HG03045 (cell line): ENCODE measurements at regions not wholly inside any gene's neighbourhood (a gene's known extent, or its start where the extent isn't known, plus 50 kb on each side); places are given as distances from the start of the nearest gene placed in this dataset.
A peak's percentile ranks its signal among the peaks of the same experiment; 100 is the strongest.

Experiments
- ATAC-seq: cut with Tn5 transposase; IDR thresholded peaks from one replicate; pipeline ENCODE4 v1.9.1; 2021; ENCODE audit warnings: mild to moderate bottlenecking, moderate library complexity; ENCODE audit not compliant: unreplicated experiment

DNA sequence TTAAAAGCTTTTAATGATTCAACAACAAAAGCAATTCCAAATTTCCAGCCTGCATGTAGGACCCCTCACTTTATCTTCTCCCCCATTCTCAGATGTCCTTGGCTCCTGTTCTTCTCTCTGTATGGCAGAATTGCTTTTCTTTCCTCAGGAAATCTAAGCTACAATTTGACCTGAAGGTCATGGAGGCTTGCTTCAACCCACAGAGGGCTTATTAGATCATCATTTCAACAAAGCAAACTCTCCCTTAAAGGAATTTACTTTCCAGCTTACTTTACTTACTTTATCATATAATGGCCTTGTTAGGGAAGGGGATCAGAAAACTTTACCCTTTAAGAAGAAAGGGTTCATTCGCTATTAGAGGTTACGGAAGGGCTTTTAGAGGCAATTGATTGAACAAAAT, 211.5 kb downstream of the RAD51AP2 start:
- ATAC-seq = no peak

DNA sequence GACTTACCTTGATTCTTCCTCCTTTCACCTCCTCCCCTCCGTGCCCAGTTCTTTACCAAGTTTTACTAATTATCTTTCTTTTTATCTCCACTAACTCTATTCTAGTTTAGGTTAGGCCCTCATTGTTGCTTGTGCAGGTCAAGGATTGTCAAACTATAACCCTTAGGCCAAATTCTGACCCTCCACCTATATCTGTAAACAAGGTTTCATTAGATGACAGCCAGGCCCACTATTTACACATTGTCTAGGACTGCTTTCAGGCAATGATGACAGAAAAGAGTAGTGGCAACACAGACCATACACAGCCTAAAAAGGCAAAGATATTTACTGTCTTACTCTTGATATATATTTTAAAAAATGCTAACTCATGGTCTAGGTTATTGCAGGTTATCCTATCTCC, 212.0 kb downstream of the RAD51AP2 start:
- no peak for ATAC-seq

DNA sequence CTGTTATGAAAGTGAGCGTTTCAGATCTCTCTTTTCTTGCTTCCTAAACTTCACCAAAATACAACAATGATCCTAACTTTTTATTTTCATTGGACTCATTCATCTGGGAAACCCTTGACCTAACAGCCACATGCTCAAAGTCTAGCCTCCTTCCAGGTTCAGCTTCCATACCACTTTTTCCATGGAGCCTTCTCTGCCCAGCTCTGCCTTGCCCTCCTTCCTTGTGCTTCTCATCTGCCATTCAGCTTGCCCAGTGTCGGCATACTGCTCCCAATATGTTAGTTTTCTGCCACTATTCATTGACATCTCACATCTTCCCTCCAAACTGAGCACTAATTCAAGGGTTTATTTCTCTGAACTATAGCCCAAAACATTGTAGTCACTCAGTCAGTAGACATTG, 214.7 kb downstream of the RAD51AP2 start:
- no peak for ATAC-seq

DNA sequence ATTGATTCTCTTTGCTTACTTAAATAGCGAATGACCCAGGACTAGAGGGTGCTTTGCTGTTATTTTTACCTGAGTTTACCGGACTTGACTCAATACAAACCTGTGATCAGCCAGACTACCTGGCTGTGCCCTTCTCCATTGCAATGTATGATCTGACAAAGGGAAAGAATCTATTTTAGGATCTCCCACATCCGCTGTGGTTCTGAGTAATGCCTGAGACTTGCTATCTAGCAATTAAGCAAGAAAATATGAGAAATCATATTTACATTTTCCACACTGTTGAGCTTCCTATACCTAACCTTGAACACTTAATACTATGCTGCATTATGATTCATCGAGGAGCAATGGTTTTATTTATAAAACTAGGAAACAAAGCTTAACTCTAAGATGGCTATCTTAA, 215.2 kb downstream of the RAD51AP2 start:
- no peak for ATAC-seq

DNA sequence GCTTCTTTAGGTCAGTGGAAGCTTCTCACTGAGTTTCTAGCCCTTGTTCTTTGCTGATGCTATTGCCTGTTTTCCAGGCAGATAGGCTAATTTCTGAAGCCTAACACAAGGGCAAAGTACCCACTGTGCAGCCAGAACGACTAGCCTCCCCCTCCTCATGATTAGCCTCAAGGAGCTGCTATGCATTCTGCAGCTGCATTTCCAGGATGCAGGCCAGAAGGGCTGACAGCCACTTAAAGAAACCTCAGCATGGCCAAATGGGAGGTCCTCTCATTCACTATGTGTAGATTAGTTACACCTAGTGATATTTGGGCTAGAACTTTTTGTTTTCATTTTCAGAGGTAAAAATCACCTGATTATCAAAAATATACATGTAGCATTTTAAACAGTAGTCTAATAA, 216.0 kb downstream of the RAD51AP2 start:
- no peak for ATAC-seq

DNA sequence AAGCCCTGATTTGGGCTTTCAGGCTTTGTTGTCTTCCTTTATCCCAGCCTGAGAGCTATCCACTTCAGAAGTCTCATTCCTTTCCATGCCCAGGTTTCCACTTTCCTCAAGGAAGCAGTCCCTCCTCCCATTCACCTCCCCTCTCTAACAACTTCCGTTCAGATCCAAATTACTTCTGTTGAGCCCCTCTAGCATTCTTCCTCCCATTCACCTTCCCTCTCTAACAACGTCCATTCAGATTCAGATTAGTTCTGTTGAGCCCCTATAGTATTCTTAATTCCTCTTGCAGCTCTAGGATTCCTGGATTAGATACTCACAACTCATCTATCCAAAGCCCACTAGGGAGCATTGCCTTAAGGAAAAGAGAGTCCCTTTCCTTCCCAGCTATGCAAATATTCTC, 216.8 kb downstream of the RAD51AP2 start:
- no peak for ATAC-seq

DNA sequence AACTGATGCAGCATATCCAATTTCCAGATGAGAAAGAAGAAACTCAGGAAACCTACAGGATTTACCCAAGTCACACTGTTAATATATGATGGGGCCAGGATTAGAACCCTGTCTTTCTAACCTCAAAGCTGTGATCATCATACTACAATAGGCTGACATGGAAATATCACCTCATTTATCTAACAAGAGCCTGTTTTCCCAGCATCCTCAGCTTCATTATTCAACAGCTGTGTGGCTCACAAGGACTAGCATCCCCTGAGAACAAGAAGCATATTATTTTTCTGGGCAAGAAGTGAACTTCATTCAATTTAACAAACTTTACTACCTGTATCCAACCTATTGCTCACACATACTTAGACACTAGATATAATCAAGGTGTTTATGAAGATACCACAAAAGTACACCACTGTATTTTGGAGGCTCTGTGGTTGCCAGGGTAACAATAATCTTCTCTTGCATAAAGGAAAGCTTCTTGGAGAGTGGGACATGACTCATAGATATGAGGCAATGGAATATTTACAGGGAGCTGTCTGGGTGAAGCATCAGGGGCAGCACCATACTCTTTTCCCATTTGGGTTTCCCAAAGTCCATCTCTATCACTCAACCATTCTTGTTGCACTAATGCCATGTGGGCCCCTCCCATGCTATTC, 218.2 kb downstream of the RAD51AP2 start:
- ATAC-seq = no peak

DNA sequence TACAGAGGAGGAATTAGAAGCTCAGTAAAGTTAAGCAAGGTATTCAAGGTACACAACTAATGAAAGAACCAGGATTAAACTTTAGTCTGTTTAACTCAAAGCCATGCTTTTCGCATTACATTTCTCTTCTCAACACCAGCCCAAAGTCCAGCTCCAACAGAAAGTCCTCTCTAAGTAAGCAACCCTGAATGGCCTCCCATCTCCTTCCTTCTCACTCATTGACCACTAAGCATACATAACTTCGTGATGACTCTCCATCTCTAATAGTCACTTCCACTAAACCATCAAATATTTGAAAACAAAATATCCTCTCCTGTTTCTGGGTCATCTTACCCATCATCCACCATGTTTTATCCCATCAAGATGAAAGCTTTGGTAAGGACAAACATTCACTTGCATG, 219.8 kb downstream of the RAD51AP2 start:
- no peak for ATAC-seq

DNA sequence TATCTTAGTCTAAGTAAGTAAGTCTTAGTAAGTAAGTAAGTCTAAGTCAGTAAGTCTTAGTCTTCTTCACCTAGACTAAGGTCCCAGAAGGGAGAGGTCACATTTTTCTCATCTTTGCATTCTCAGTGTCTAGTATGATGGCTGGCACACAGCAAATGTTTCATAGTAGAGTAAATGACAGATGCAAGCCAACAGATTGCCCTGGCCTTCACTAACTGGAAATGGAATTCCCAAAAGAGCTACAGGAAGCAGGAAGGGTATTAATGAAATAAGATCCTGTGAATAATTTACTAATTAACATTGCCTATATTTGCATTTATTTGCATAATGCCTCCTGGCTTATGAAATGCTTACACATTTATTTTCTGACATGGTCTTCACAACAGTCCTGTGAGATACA, 221.6 kb downstream of the RAD51AP2 start:
- ATAC-seq = no peak

DNA sequence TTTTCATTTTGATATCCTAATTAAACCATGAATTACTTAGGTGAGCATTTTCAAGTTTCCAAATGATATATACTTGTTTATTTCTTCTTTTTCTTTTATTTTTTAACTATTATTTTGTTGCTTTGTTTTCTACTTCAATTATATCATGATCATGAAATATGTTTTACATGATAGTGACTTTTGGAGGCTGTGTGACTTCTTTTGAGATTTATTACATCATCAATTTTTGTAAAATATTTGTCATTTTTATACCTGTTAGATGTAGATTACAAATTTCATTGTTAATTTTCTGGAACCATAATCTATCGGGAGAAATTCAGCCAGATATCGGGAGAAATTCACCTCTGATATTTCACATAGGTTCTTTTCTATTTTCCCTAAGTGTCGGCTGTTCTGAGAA, 228.6 kb downstream of the RAD51AP2 start:
- no peak for ATAC-seq

DNA sequence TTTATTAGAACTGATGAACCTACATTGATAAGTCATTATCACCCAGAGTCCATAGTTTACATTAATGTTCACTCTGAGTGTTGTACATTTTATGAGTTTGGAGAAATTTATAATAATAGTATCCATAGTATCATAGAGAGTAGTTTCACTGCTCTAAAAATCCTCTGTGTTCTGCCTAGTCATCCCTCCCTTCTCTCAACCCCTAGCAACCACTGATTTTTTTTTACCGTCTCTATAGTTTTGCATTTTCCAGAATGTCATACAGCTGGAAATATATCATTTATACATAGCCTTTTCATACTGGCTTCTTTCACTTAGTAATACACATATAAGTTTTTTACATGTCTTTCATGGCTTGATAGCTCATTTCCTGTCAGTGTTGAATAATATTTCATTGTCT, 231.1 kb downstream of the RAD51AP2 start:
- no peak for ATAC-seq

DNA sequence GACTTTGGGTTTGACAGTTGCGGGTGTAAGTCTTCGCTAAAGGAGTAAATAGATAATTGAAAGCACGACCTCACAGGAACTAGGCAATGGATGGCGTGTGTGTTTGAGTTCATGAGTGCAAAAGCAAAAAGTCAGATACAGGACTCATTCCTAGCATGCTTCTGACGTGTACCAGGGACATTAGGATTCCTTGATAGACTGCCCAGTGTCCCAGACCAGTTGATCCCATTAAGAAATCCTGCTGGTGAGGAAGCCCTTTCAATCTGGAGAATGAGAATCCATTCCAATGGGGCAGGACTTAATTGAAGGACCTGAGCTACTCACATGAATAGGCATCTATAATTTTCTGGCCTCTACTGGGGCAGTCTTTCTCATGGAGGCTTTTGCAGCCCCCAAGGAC, 235.4 kb downstream of the RAD51AP2 start:
- no peak for ATAC-seq

DNA sequence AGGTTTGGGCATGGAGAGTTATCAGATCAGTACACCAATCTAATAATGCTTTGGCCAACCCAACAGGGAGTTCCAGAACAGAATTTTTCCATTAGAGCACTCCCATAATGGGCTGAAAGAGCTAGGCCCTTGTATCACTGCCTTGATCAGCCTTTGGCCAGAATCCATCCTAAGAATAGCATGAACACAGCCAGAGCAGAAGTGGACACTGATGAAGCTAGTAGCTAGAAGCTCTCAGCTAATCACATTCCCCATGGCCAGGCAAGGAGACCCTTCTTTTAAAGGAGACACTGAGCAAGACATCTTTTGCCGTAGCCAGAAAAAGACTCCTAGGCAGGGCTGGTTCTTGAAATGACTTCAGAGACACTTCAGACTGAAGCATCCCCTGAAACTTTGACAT, 236.0 kb downstream of the RAD51AP2 start:
- no peak for ATAC-seq

DNA sequence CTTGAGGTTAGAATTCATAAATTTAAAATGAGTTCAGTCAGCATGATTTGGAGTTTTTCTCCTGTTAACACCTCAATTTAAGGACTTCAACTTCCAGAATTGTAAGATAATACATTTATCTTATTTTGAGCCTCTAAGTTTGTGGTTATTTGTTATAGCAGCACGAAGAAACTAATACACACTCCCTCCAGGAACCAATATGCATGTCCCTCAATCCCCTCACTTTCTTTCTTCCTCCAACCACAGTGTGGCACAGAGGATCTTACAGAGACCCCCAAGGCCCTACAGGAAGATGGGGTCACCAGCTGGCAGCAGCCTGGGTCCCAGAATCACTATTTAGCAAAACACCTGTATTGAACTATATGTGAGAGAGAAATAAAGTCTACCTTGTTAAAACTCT, 242.0 kb downstream of the RAD51AP2 start:
- ATAC-seq = no peak

DNA sequence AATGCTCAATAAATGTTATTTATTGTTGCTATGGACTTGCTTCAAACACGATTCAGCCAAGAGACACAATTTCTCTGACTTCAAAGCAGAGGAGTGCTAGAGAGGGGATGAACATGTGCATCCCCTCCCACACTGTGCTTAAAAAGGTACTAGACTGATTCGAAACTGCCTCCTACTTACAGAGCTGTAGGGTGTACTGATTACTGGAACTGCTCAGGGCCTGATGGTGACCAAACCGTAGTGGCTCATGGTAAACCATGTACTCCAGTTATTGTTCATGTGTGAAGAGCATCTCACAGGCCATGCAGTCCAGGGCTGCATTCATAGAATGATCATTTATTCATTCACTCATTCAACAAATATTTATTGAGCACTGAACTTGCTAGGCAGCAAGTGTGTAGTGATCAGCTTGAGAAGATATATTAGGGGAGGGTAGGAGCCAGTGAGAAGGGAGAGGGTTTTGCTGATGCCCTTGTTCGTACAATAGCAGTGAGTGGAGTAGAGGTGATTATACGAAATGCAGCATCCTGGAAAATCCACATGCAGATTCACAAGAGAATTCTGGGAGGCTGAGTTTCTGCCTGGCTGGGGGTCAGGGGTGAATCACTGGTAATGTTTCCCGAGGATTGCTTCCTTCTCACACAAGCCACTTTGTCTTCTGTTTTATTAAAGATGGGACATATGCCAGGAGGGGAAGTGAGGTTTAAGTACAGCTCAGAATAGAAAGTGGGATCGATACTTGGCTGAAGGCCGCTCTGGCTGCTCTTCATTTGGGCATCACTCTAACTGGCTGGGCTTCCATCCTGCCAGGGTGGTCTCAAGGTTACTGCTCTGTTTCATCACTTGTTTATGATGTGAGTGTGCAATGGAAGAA, 245.4 kb downstream of the RAD51AP2 start:
- peak; percentile 74 for ATAC-seq

DNA sequence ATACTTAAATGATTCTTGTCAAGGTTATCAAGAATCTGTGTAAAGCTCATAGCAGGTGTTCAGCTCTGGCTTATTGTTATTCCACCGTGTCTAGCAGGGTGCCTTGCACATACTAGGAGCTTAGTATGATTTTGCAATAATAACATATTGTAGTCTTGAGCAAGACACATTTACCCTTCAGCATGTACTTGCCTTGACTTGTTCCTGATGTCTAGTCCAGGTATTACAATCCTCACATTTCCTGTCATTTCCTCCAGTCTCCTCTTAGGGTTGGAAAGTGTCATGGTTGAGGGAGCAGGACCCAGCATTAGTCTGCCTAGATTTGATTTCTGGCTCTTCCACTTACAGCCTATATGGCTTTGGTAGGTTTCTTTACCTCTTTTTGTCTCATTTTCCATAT, 246.1 kb downstream of the RAD51AP2 start:
- ATAC-seq = peak; percentile 6

DNA sequence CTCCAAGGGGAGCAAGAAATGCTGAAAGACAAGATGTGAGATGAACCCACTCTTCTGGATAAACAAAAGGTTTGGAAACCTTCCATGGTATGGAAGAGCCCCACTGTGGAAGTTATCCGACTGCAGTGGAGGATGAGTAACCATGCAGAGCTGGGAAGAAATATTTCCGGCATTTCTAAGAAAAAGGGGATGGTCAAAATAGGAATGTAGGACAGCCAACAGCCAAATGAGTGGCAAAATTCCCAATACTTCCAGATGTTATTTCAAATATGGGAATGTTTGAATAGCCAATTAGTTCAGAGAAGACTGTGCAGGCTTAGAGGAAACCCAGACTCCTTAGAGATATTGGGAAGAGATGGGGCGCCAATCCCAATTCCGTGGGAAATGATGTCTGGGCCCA, 246.8 kb downstream of the RAD51AP2 start:
- ATAC-seq = no peak

DNA sequence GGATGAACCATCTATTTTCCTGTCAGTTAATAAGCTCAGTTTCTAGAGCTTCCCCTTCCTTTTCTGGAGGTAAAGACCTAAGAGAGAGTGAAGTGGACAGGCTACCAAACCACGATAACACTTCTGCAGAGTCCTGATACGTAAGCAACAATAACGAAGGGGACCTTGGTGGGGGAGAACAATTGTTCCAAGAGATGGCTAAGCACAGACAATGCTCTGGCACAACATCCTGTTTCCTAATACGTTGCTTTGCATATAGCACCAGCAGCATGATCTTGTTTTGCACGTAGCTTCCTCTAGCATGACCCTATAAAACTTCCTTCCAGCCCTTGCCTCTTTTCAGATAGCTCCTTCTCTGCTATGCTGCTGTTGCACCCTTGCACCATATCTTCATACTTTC, 247.3 kb downstream of the RAD51AP2 start:
- ATAC-seq = peak; percentile 73

DNA sequence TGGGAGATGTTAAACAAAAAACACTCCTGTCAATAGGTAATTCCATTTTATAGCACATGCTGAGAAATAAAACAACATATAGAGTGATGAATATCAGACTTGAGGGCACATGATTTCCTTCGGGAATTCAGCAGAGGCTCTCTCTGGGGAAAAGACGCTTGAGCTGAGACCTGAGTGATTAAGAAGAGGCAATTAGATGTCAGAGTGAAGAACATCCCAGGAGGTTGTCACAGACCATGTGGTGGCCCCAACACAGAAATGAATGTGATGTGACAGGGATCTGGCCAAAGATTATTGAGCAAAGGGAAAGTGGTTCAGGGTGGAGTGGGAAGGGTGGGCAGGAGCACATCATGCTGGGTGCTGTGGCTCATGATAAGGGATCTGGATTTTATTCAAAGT, 254.7 kb downstream of the RAD51AP2 start:
- no peak for ATAC-seq

DNA sequence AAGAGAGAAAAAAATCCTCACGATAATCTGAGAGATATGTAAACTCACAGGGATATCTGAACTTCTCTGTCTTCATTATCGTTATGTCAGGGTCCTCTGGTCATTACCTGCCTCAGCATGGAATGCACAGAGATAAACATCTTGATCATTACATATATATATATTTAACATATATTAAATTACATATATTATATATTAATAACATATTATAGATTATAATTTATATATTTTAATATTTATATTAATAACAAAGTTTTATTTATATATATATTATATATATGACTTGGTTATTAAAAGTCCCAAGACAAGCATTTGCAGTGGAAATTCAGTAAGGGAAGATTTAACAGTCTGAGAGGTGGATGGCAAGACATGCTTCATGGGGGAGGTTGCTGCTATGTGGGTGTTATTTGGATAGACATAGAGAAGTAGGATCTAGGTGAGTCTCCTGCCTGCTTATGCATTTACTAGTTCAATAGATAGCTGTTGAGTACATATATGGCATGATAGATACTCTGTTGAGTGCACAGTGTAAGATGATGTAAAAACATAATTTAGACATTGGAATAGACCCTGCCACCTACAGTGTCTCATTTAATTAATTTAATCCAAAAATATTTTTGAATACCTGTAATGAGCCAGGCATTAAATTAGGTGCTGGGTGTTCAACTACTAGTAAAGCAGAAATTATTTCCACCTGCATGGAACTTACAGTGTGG, 255.2 kb downstream of the RAD51AP2 start:
- ATAC-seq = no peak

DNA sequence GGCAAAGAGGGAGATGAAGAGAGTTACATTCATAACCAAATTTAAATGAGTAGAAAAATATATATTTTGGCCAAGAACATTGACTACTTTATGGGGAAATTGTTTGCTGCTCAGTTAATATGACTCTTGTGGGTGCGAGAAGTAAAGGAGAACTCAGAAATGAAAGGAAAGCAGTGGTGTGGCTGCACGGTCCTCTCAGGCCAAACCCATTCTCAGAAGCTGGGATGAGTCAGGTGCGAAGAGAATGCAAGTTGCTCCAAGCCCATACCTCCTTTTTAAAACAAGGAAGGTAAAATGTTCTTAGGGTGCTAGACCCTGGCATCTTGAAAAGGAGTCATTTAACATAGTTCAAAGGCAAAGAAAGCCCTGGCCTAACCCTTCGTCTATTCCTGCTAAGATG, 258.6 kb downstream of the RAD51AP2 start:
- ATAC-seq = no peak

DNA sequence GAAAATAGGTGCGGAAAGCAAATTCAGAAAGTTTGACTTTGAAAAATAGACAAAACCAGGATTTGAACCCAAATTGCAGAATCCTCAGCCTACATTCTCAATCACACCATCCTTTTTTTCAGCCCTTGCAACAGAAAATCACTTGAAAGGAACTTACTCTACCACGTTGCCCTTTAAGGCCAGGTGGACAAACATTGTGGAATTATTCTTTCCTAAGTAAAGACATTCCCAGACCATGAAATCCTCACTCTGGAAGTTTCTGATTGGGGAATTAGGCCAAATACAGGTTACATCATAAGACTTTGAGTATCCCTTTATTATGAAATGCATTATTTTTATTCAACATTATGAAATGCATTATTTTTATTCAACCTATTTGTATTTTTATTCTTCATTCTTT, 259.4 kb downstream of the RAD51AP2 start:
- no peak for ATAC-seq
